Stimulated activated CD4-positive, alpha-beta T cell treated with anti-CD3 and anti-CD28 coated beads, TNF-alpha, amount 100 ng/mL, for 24 hours (primary cell): ENCODE measurements at regions not wholly inside any gene's neighbourhood (a gene's known extent, or its start where the extent isn't known, plus 50 kb on each side); places are given as distances from the start of the nearest gene placed in this dataset.
"Not testable (repeated sequence)": the region's sequence is repeated elsewhere in the genome, so short reads cannot be mapped to it uniquely, and the experiment has no call there.

ENCODE experiments used
- DNase-seq, 3 experiments: peaks; one replicate each; pipeline ENCODE4 v3.0.0-alpha.2; 2020; ENCODE audit warnings: low read depth in 3 of 3

GRCh38 chr20:26133794-26134193, 437.1 kb upstream of the ZNF337 start:
- DNase-seq, result not testable (repeated sequence)

- not testable (repeated sequence) for DNase-seq
Observed at GRCh38 chr20:26120920-26121319, 424.3 kb upstream of the ZNF337 start.

GRCh38 chr20:26094498-26094897, 397.8 kb upstream of the ZNF337 start:
- DNase-seq, result not testable (repeated sequence)

- DNase-seq, result not testable (repeated sequence)
Observed at GRCh38 chr20:26091921-26092320, 395.3 kb upstream of the ZNF337 start.

- not testable (repeated sequence) for DNase-seq
Observed at GRCh38 chr20:26086195-26086594, 389.5 kb upstream of the ZNF337 start.

- not testable (repeated sequence) for DNase-seq
Observed at GRCh38 chr20:26073972-26074371, 377.3 kb upstream of the ZNF337 start.

GRCh38 chr20:26059324-26059723, 362.7 kb upstream of the ZNF337 start:
- not testable (repeated sequence) for DNase-seq

- not testable (repeated sequence) for DNase-seq
Observed at GRCh38 chr20:26058446-26058845, 361.8 kb upstream of the ZNF337 start.

GRCh38 chr20:26057135-26057752, 360.6 kb upstream of the ZNF337 start:
- DNase-seq, result not testable (repeated sequence)

- DNase-seq, result not testable (repeated sequence)
Observed at GRCh38 chr20:26025792-26026191, 329.1 kb upstream of the ZNF337 start.

GRCh38 chr20:26010942-26011276, 314.3 kb upstream of the ZNF337 start:
- DNase-seq, result not testable (repeated sequence)

GRCh38 chr20:26010224-26010941, 313.7 kb upstream of the ZNF337 start:
- not testable (repeated sequence) for DNase-seq

- peak; percentile 43 to 68 (median 48) for DNase-seq
Observed at GRCh38 chr20:26009402-26010223, 313.0 kb upstream of the ZNF337 start.

- DNase-seq, result not testable (repeated sequence)
Observed at GRCh38 chr20:26008026-26008425, 311.4 kb upstream of the ZNF337 start.

- DNase-seq, result not testable (repeated sequence)
Observed at GRCh38 chr20:26006164-26006563, 309.5 kb upstream of the ZNF337 start.

GRCh38 chr20:26003959-26004358, 307.3 kb upstream of the ZNF337 start:
- not testable (repeated sequence) for DNase-seq

GRCh38 chr20:25997367-25998038, 300.9 kb upstream of the ZNF337 start:
- not testable (repeated sequence) for DNase-seq

GRCh38 chr20:25992146-25992545, 295.5 kb upstream of the ZNF337 start:
- DNase-seq, result no peak

- DNase-seq, result no peak
Observed at GRCh38 chr20:25991756-25992130, 295.1 kb upstream of the ZNF337 start.

- DNase-seq, result no peak
Observed at GRCh38 chr20:25991051-25991755, 294.6 kb upstream of the ZNF337 start.

- DNase-seq, result not testable (repeated sequence)
Observed at GRCh38 chr20:25989686-25990085, 293.0 kb upstream of the ZNF337 start.
